Transverse colon (tissue), 4 donors: ENCODE measurements at regions not wholly inside any gene's neighbourhood (a gene's known extent, or its start where the extent isn't known, plus 50 kb on each side); places are given as distances from the start of the nearest gene placed in this dataset.

Source experiments
- EP300 ChIP-seq: sonication (generic); formaldehyde crosslinking; IDR thresholded peaks from one replicate; pipeline ENCODE4 v1.6.1; 2017; ENCODE audit warnings: antibody characterized with exemption, low read depth
- POLR2A ChIP-seq: fragments of 450-650 bp; IDR thresholded peaks from one replicate; pipeline ENCODE4 v1.6.1; 2016; ENCODE audit warnings: antibody characterized with exemption, mild to moderate bottlenecking, moderate library complexity
- POLR2AphosphoS5 ChIP-seq, 3 donors: sonication (generic); formaldehyde crosslinking; IDR thresholded peaks; one replicate each; pipeline ENCODE4 v1.6.1; 2016; ENCODE audit warnings: antibody characterized with exemption in 3 of 3
- TF ChIP-seq, protein P1 (sequence below), 5 experiments: fragments of 200-600 bp in 3 of 5; fragments of 450-650 bp in 2 of 5; sonication (generic) in 3 of 5; IDR thresholded peaks; 1 replicate in 2 of 5; 2 replicates in 3 of 5; pipeline ENCODE4 v1.5.1; 2016 to 2017; ENCODE audit warnings: antibody characterized with exemption in 5 of 5, inconsistent platforms in 3 of 5, mild to moderate bottlenecking in 2 of 5, moderate library complexity in 1 of 5

GRCh38 chr17:34521955-34522354, 57.4 kb upstream of the TMEM132E start:
- TF ChIP-seq, protein P1, sequence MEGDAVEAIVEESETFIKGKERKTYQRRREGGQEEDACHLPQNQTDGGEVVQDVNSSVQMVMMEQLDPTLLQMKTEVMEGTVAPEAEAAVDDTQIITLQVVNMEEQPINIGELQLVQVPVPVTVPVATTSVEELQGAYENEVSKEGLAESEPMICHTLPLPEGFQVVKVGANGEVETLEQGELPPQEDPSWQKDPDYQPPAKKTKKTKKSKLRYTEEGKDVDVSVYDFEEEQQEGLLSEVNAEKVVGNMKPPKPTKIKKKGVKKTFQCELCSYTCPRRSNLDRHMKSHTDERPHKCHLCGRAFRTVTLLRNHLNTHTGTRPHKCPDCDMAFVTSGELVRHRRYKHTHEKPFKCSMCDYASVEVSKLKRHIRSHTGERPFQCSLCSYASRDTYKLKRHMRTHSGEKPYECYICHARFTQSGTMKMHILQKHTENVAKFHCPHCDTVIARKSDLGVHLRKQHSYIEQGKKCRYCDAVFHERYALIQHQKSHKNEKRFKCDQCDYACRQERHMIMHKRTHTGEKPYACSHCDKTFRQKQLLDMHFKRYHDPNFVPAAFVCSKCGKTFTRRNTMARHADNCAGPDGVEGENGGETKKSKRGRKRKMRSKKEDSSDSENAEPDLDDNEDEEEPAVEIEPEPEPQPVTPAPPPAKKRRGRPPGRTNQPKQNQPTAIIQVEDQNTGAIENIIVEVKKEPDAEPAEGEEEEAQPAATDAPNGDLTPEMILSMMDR (IDR thresholded peaks at IDR 0.05), result no peak
- TF ChIP-seq POLR2A (no peak), POLR2AphosphoS5 (IDR thresholded peaks at IDR 0.05) (no peak), EP300 (no peak)
